Stomach (tissue), 4 donors: ENCODE measurements at regions not wholly inside any gene's neighbourhood (a gene's known extent, or its start where the extent isn't known, plus 50 kb on each side); places are given as distances from the start of the nearest gene placed in this dataset.

Experiments
- CTCF ChIP-seq, 7 experiments: fragments of 450-650 bp in 4 of 7; fragments of 200-600 bp in 3 of 7; sonication (generic) in 3 of 7; IDR thresholded peaks; one replicate each; pipeline ENCODE4 v1.5.1; 2016 to 2019; ENCODE audit warnings: antibody characterized with exemption in 7 of 7, control low read depth in 2 of 7, mild to moderate bottlenecking in 1 of 7
- POLR2A ChIP-seq, 4 donors: fragments of 450-650 bp; IDR thresholded peaks; one replicate each; pipeline ENCODE4 v1.6.1; 2016; ENCODE audit warnings: antibody characterized with exemption in 4 of 4, control low read depth in 2 of 4, mild to moderate bottlenecking in 1 of 4, moderate library complexity in 1 of 4

GRCh38 chr21:22280851-22281250, 1282.6 kb downstream of the NCAM2 start:
- TF ChIP-seq CTCF (IDR thresholded peaks at IDR 0.05) (no peak), POLR2A (IDR thresholded peaks at IDR 0.05) (no peak)
